Epithelial cell of prostate (primary cell): ENCODE measurements at regions not wholly inside any gene's neighbourhood (a gene's known extent, or its start where the extent isn't known, plus 50 kb on each side); places are given as distances from the start of the nearest gene placed in this dataset.

Experiments used
- DNase-seq: peaks from one replicate; pipeline ENCODE4 v3.0.0-alpha.2; 2011; ENCODE audit warnings: low read depth, low spot score
- H3K27ac ChIP-seq: fragments of 450-650 bp; 2 replicates; pipeline ENCODE4 v1.5.1; 2017; ENCODE audit warnings: mild to moderate bottlenecking

DNA sequence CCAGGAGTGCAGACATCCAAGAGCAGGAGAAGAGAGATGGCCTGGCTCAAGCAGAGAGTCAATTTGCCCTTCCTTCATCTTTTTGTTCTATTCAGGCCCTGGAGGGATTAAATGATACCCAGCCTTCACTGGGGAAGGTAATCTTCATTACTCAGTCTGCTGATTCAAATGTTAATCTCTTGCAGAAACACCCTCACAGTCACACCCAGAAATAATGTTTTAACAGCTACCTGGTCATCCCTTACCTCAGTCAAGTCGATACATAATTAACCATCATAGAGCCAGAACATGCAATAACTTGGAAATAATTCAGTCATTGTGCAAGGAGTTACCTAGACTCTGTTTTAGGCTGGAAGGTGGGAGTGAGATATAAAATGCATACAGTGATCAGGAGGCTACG lies 163.7 kb upstream of the TNP1 start:
- no peak for DNase-seq
- no peak overlapping the region for H3K27ac ChIP-seq

DNA sequence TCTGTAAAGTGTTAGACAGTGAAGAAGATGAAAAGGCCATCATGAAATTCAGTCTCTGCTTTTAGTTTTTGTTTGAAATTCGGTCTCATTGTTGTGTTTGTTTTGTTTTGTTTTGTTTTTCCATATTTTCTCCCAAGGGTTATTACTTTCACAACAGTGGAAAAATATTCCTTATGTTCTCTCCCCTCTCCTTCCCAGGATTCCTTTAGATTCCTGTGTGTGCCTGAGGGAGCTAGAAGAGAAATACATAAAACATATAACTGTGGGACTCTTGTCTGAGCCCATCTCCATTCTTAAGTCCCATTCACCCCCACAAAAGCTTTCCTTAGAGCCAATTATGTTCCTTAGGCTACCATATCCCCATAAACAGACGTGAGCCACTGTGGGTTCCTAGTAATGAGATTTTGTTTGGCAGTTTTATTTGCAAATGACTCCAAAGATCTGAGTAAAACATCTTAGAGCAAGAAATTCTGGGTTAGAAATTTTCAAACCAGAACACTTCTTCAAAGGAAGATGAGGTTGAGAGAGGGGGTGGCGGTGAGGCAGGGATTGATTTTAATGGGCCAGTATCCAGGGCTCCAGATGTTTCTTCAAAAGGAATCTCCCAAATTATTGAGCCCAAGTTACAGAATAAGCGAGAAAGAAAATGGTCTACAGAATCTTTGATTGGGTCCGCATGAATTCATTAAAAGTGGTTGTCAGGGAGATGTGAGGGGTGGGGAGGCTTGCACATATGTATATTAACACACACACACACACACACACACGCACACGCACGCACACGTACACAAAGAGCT lies 157.8 kb upstream of the TNP1 start:
- no peak overlapping the region for H3K27ac ChIP-seq
- no peak for DNase-seq

DNA sequence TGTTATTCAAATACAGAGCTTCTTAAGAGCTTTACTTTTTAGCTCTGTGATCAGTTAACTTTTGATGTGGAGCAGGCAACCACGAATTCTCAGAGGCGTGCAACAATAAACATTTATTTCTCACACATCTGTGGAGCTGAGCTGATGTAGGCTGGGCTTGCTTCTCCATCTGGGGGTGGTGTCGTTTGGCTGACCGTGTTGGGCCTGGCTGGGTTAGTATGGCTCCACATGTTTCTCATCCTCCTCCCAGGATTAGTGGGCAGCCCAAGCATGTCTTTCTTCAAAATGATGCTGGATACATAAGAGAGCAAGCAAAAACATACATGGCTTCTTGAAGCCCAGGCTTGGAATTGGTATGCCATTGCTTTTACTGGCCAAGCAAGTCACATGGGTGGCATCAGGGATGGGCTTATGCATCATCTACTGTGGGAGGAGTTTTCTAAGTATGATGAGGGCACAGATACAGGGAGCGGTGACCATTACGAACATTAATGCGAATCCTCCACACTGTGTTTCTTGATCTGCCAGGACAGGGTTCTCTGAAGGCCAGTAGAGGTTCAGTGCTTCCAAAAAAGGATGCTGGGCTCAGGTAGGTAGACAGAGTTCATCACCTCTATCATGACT lies 157.0 kb upstream of the TNP1 start:
- no peak overlapping the region for H3K27ac ChIP-seq
- DNase-seq: no peak

DNA sequence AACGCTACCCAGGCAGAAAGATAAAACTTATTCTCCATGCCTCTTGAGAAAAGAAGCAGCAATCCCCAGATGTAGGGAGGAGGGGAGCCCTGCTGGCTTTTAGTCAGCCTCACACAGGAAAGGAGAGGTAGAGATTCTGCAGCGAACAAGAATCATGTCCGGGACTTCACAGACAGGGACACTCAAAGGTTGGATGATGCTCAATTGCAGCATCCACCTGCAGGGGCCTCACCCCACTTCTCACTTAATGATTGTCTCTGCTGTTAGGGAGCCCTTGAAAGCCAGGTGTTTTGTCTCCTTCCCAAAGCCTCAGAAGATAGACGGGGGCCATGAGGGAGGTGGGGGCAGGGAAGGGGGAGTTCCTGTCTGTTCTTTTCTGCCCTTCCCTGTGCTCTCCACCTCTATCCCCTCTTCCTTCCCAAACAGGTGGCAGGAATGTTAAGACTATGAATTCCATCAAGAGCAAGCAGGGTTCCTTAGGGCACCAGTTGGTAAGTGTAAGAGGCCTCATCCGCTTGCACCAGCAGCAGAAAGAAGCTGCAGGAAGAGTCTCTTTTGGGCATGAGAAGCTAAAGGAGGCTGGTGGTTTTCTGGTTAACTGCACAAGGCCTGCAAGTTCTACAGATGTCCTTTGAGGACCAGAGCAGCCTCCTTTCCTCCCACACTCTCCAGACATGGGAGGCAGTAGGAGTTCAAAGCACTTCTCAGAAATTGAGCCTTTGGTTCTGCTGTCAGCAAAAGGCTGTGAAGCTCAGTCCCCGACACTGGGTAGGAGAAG lies 154.7 kb upstream of the TNP1 start:
- DNase-seq: no peak
- no peak overlapping the region for H3K27ac ChIP-seq

DNA sequence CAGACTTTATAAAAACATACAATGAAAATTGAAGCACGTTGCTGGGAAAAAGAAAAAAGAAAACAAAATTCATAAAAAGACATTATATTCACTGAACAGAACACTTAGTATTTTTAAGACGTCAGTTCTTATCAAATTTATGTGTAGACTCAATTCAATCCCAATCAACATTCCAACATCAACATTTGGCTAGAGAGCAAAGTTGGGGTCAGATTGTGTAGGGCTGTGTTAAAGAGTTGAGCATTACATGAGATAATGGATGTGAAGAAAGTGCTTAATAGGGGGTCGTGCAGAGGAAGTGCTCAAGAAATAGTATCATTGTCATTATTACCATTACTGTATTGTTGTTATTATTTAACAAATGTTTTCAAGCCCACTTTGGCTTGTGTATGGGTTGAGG lies 154.1 kb upstream of the TNP1 start:
- H3K27ac ChIP-seq: no peak overlapping the region
- no peak for DNase-seq

DNA sequence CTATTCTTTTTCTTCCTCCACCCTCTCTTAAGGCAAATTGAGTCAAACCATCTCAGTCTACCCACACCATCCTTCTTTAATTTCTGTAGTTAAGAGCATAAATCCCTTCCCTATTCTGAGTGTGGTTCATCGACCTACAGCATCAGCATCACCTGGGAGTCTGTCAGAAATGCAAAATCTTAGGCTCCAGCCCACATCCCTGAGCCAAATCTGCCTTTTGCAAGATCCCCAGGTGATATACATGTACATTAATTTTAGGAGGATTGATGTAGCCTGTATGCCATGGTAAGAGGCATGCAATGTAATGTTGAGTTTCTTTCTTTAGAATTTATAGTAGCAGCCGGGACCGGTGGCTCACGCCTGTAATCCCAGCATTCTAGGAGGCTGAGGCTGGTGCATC lies 151.7 kb upstream of the TNP1 start:
- no peak for DNase-seq
- H3K27ac ChIP-seq: no peak overlapping the region

DNA sequence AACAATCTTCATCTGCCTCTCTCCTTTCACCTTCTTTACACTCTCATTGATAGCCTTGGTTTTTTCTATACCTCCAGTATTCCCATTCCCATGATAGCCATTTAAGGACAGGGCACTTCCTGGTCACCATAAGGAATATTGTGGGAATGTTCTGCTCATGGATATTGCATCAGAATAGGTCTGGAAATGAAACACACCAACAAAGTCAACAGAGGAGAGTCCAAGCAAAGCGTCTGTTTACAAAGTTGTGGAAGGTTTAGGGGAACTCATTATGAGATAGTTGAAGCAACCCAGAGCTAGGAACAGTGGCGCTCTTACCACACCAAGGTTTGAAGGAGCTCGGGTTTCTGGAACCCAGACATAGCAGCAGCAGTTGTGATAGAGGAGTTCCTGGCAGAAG lies 150.3 kb upstream of the TNP1 start:
- no peak for DNase-seq
- H3K27ac ChIP-seq: no peak overlapping the region

DNA sequence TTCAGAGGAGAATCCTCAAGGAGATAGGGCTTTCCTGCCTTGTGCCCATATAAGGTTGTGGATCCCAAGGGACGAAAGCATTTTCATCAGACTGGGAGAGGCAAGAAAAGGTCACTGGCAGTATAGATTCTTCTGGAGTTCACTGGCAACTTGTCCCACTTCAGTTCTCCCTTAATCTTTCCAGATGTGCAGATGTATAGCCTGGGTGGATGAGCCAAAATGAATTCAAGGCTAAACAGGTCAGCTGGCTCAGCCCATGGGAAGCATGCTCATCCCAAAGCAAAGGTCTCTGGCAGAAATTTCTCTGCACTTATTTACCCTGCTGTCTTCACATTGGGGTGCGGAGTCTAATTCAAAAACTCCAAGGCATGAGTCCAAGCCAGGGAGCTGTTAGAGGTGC lies 148.9 kb upstream of the TNP1 start:
- H3K27ac ChIP-seq: no peak overlapping the region
- no peak for DNase-seq

DNA sequence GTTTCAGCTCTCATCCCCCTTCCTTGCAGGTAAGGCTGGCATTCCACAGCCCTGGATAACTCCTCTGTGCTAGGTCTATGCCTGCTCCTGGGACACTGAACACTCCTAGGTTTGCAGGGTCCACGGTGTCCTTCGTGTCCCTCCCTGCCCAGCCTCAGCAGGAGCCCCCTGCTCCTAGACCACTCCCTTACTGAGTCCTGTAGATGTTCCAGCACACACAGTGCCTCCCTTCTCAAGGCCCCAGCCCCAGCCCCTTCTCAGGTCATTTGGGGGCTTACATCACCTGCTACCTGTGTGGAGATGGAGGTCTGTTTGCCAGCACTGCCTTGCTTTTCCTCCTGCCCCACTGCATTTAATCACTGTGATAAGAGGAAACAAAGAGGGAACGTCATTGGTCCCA lies 146.4 kb upstream of the TNP1 start:
- no peak overlapping the region for H3K27ac ChIP-seq
- no peak for DNase-seq

DNA sequence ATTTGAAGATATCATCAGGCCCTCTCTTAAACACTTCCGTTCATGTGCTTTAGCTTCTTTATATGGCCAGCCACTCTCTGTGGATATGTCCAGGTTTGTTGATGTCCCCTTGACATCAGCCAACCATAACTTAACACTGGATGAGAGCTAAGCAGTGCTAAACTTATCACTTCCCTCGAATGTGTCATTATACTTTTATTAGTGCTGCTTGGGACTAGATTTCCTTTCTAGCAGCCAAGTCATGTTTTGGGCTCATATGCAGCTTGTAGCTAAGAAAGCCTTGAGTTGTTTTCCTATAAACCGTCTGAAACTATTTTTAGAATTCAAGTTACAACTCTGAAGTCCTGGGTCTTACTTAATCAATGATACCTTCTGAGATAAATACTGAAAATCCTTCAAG lies 144.8 kb upstream of the TNP1 start:
- H3K27ac ChIP-seq: no peak overlapping the region
- DNase-seq: no peak

DNA sequence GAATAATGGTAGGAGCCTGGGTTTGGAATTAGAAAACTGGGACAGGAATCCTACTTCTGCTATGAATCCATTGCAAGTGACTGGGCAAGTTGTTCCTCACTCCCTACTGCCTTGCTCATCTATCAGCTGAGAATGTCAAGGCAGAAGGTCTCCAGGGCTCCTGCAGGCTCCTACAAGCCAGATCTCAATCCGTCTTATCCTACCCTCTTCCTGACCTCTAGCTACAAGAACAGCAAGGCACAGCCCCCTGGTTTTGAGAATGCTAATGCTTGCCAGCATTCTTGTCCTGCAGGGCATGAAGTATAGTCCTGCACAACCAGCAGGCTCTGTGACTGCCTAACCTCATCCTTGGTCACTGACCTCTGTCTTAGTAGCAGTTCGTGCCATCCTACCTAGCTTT lies 141.9 kb upstream of the TNP1 start:
- no peak for DNase-seq

DNA sequence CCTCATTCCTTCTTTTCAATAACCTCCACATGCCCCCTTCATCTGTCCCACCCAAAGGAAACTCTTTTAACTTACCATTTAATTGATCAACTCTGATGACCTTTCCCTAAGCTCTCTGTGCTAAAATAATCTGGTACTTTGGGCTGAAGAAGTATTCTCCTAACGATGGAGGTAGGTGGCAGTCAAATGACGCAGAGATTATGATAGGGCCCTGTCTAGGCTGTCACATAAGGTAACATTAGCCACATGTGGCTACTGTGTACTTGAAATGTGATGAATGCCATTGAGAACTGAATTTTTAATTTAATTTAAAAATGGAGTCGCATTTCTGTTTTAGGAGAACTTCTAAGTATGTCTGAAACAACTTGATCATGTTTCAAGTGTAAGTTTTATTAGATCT lies 140.5 kb upstream of the TNP1 start:
- DNase-seq: no peak
- no peak overlapping the region for H3K27ac ChIP-seq

More for the DNA sequence above, 141.9 kb upstream of the TNP1 start:
- H3K27ac ChIP-seq: no peak overlapping the region

DNA sequence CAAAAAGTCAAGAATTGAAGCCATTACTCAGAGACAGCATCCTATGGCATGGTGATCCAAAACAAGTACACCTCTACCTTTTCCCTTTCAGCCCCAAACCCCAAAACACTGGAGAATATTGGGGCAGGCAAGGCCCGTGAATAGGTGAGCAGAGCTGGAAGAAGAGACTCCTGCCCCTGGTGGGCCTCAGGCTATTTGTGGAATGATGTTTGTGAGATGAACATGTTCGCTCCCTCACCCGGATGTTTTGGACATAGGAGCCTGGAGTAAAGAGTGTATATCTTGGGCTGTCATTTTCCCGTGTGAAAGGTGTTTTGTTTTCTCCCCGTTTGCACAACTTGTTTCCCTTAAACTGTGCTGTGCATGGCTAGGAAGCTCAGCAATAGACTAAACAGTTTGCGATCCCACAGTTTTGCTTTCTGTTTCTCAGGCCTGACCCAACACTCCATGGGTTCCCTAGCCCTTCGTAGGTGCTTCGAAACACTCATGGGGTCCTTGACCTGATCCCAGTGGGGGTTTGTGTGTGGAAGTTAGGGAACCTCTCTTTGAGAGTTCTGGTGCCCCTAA lies 136.5 kb upstream of the TNP1 start:
- no peak overlapping the region for H3K27ac ChIP-seq
- DNase-seq: no peak

DNA sequence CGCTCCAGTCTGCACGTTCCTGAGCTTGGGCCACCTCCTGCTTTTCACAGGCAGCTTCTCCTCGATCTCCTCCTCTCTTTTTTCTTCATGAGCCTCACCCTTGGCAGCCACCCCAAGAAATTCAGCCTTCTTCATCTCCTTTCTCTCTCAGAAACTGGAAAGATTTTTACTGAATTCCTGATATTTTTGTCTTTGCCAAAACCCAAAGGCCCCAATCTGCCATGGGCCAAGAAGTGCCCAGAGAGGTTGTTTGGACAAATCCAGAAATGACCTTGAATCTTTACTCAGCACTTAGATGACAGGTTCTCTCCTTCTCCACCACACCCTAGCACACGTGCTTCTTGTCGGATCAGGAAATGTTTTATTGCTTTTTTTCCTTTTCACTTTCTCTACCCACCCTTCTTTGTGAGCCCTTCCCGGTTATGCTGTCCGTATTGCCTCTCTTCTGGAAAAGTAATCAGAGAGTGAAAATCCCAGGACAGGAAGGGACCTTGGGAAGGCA lies 134.5 kb upstream of the TNP1 start:
- H3K27ac ChIP-seq: no peak overlapping the region
- DNase-seq: no peak

DNA sequence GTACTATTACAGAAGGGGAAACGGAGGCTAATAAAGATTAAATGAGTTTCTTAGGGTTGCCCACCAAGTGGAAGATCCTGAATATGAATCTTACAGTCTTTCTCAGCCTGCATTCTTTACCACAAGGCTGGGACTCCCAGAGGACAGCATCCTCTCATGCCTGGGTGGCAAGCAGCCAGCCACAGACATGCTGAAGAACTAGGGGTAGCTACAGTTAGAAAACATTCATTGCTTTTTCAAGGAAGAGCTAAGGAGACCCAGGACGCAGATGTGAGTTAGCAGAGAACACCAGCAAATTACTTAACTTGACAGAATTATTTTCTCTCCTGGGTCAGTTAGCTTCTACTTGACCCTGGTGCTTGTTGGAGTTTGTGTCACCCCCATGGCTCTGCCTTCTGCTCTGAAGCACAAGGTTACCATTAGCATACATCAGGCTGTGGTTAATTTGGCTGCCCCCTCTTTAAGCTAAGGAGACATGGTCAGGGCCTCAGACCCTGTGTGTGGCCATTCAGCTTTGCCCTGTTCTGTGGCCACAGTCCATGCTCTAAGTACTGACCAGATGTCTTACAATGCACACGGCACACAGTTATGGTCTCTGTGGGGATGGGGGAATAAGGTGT lies 132.3 kb upstream of the TNP1 start:
- H3K27ac ChIP-seq: no peak overlapping the region
- no peak for DNase-seq

DNA sequence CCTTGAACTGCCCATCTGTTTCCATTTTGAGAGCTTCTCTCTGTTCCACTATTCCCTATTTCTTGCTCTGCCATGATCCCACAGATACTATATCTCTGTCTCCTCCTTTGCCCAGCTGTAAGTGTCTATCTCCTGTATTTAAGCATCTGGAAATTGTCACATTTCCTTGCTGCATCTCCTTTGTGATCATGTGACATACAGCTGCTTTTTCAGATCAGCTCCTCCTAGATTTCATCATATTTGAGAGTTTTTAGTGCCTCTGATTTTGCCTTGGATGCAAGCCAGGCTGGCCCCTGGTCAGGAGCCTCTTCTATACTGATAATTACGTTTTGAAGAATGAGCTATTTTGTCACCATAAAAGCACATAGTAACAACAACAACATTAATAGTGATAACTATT lies 131.7 kb upstream of the TNP1 start:
- no peak for DNase-seq
- H3K27ac ChIP-seq: no peak overlapping the region

DNA sequence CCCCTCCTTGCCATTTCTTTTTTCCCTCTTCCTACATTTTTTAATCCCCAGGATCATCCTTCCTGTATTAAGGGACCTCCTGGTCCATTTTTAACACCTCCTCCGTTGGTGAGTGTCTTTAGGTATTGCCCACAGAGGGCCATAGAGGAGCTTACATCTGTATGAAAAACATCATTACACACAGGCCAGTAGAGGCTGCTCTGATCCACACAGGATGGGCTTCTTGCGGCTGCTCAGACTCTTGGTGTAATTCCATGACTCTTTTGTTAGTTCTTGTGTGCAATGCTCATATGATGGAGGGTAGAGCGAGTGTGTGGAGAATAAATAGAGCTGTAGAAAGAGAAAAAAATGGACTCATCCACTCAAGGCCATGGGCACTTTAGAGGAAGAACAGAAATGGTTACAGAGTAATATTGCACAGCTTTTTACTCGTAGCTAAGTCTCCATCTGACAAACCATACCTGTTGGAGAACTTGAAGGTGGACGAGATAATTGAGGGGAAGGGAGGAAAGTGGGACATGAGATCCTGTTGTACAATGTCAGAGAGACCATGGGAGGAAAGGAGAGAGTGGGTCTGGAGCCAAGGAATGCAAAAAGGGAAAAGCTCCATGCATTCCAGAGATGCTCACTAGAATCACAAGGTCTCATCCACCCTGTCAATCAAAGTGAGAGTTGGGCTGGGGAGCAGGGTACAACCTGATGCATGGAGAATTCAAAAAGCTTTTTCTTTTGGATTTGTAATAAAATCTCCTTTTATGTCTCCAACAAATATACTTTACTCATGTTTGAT lies 129.7 kb upstream of the TNP1 start:
- H3K27ac ChIP-seq: no peak overlapping the region
- DNase-seq: no peak

DNA sequence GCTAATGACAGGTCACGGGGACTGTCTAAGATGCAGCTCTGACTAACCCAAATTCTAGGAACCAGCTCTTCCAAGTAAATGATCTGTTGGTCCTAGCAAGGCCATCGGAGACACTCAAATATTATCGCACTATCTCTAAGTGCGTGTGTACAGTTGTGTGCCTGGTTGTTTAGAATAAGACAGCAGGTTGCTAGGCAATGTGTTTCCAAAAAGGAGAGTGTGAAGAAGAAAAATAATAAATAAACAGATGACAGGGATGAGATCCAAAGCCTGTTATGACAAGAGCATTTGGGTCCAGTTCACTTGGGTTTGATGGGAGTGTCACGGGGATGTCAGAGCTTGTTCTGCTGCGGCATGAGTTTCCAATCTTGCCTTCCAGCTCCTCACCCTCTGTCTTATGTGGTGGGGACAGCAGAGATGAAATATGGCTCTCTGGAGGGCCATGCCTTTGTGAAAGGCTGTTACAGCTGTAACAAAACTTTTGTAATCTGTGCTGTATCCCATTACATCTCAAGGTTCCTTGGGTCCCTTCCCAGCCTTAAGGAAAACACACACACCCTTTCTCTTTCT lies 127.5 kb upstream of the TNP1 start:
- H3K27ac ChIP-seq: no peak overlapping the region
- no peak for DNase-seq

DNA sequence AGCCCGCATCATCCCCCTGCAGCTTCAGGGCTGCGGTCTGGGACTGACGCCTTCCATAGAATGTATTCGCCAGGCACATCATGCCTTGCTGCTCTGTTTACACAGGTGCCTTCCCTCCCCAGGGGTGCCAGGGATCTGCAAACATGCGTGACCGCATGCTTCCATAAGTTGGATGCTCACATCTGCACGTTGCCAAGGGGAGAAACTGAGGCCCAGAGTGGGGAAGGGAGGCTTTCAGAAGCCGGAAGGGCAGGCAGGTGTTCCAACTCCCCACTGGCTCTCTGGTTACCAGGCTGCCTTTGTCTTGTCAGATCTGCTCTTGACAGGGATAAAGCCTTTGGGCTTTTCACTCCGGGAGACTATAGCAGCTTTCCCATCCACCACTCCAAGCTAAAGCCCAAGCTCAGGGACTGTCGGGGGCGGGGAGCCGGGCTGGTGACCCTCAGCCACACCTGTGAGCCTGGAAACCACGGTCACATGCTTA lies 125.8 kb upstream of the TNP1 start:
- no peak overlapping the region for H3K27ac ChIP-seq
- no peak for DNase-seq
